SK-N-MC (cell line): ENCODE measurements at regions not wholly inside any gene's neighbourhood (a gene's known extent, or its start where the extent isn't known, plus 50 kb on each side); places are given as distances from the start of the nearest gene placed in this dataset.

Experiments
- EZH2 ChIP-seq: fragments of 200-600 bp; sonication (generic); IDR thresholded peaks from one replicate; pipeline ENCODE4 v1.6.1; 2017; ENCODE audit warnings: antibody characterized with exemption
- POLR2AphosphoS5 ChIP-seq: IDR thresholded peaks from 2 replicates; pipeline ENCODE4 v1.6.1; 2012; ENCODE audit warnings: mild to moderate bottlenecking, low read depth, low read length, borderline replicate concordance

GRCh38 chr3:161848376-161848775 lies 351.8 kb downstream of the OTOL1 start:
- no peak for TF ChIP-seq POLR2AphosphoS5
- no peak for TF ChIP-seq EZH2
